Liver (tissue), 2 donors: ENCODE measurements at regions not wholly inside any gene's neighbourhood (a gene's known extent, or its start where the extent isn't known, plus 50 kb on each side); places are given as distances from the start of the nearest gene placed in this dataset.

Source experiments
- CTCF ChIP-seq: fragments of 150-350 bp; IDR thresholded peaks from 2 replicates; pipeline ENCODE4 v1.5.1; 2017; ENCODE audit warnings: improper control_type of control experiment, low read depth, low read length; ENCODE audit not compliant: missing input control
- YY1 ChIP-seq: IDR thresholded peaks from 2 replicates; pipeline ENCODE4 v1.6.1; 2016; ENCODE audit warnings: antibody characterized with exemption, mild to moderate bottlenecking
- donor health status: healthy.

- no peak for TF ChIP-seq CTCF
- no peak for TF ChIP-seq YY1
Measured at GRCh38 chr1:208628022-208628914, 384.1 kb upstream of the PLXNA2 start.
